HEK293T (cell line): ENCODE measurements at regions not wholly inside any gene's neighbourhood (a gene's known extent, or its start where the extent isn't known, plus 50 kb on each side); places are given as distances from the start of the nearest gene placed in this dataset.

Source experiments
- ELF4 ChIP-seq: fragments of 450-650 bp; IDR thresholded peaks from 2 replicates; pipeline ENCODE4 v1.6.1; 2017; ENCODE audit warnings: antibody characterized with exemption
- FOXM1 ChIP-seq: fragments of 450-650 bp; IDR thresholded peaks from 2 replicates; pipeline ENCODE4 v1.6.1; 2017; ENCODE audit warnings: mild to moderate bottlenecking, borderline replicate concordance
- HDGF ChIP-seq: fragments of 450-650 bp; IDR thresholded peaks from 2 replicates; pipeline ENCODE4 v1.6.1; 2017; ENCODE audit warnings: antibody characterized with exemption, borderline replicate concordance
- TF ChIP-seq, protein P1 (sequence below): fragments of 450-650 bp; IDR thresholded peaks from 2 replicates; pipeline ENCODE4 v1.6.1; 2016

DNA sequence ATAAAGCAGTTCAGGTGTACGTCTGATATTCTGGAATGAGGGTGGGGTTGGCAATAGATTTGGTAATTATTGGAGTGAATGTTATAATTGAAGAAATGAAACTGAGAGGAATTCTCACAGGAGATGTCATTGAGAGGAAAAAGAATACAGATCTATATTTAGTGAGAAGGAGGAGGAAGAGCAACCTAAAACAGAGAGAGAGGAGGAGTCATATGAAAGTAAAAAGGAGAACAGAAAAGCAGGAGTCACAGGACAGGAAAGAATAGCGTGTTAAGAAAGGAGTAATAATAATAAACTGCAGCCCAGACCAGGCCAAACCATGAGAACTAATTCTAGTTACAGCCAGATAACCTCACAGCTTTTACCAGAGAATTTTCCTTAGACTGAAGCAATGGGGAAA lies 62.7 kb upstream of the MROH9 start:
- TF ChIP-seq FOXM1 (no peak), ELF4 (no peak), HDGF (no peak)
- TF ChIP-seq, protein P1, sequence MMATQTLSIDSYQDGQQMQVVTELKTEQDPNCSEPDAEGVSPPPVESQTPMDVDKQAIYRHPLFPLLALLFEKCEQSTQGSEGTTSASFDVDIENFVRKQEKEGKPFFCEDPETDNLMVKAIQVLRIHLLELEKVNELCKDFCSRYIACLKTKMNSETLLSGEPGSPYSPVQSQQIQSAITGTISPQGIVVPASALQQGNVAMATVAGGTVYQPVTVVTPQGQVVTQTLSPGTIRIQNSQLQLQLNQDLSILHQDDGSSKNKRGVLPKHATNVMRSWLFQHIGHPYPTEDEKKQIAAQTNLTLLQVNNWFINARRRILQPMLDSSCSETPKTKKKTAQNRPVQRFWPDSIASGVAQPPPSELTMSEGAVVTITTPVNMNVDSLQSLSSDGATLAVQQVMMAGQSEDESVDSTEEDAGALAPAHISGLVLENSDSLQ: no peak
